ENCODE measurements at regions not wholly inside any gene's neighbourhood (a gene's known extent, or its start where the extent isn't known, plus 50 kb on each side); places are given as distances from the start of the nearest gene placed in this dataset.

GRCh38 chr10:114711176-114711868 is 53.2 kb upstream of the ABLIM1 start:
- Mint-ChIP-seq H3K4me3 (no peak overlapping the region), H3K36me3 (ENCODE audit: low read depth) (no peaks in the 10 kb centered on the region), H3K27me3 (ENCODE audit: insufficient read depth, low read depth, poor library complexity) (no peaks in the 10 kb centered on the region), H3K9me3 (no peaks in the 10 kb centered on the region), H3K4me1 (peaks cover 32% of the 10 kb centered on the region), H3K27ac (no peak overlapping the region)
- no peaks in the 10 kb centered on the region for H3K27me3 ChIP-seq (ENCODE audit: insufficient read depth)
- H3K9me2 ChIP-seq (ENCODE audit: insufficient read depth) = no peaks in the 10 kb centered on the region
- H3F3A ChIP-seq (replicated peaks; ENCODE audit: low read depth) = no peaks in the 10 kb centered on the region
- DNase-seq (ENCODE audit: low spot score) (no peak), ATAC-seq (peak; percentile 74)
- no peak overlapping the region for H2AFZ ChIP-seq
- TF ChIP-seq CTCF (conservative IDR thresholded peaks at IDR 0.05; ENCODE audit: low read depth in 2 of 2) = peak in 1 of 2 experiments; percentile 44; a peak in 2 of 4 replicates
- no peak for TF ChIP-seq ZNF331 (CRISPR knock-in tag; IDR thresholded peaks at IDR 0.05; ENCODE audit: low read depth)
- H3K4me1 ChIP-seq (ENCODE audit: insufficient read depth) = peaks cover 6% of the 10 kb centered on the region
- no peak overlapping the region for H3K27ac ChIP-seq (ENCODE audit: low read depth)
- no peaks in the 10 kb centered on the region for H3K79me2 ChIP-seq (replicated peaks; ENCODE audit: insufficient read depth)
- no peak overlapping the region for H3K4me3 ChIP-seq
- no peaks in the 10 kb centered on the region for H4K20me1 ChIP-seq (replicated peaks; ENCODE audit: insufficient read depth)
- no peak overlapping the region for H3K4me2 ChIP-seq
- no peaks in the 10 kb centered on the region for H3K36me3 ChIP-seq (ENCODE audit: insufficient read depth)

DNA sequence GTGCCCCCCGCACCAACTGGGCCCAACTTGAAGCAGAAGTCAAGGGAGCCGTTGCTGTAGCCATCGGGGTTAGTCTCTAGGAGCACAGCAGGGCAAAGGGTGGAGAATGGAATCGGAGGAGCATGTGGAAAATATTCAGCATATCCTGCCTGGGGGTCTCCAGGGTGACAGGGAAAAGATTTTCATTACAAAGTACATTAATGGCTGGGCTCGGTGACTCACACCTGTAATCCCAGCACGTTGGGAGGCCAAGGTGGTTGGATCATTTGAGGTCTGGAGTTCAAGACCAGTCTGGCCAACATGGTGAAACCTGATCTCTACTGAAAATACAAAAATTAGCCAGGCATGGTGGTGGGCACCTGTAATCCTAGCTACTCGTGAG is 53.8 kb upstream of the ABLIM1 start:
- no peaks in the 10 kb centered on the region for H3K9me3 Mint-ChIP-seq
- Histone ChIP-seq H2AFZ (no peak overlapping the region), H3K79me2 (replicated peaks; ENCODE audit: insufficient read depth) (no peaks in the 10 kb centered on the region), H3K9me2 (ENCODE audit: insufficient read depth) (no peaks in the 10 kb centered on the region), H3K27me3 (ENCODE audit: insufficient read depth) (no peaks in the 10 kb centered on the region), H3K36me3 (ENCODE audit: insufficient read depth) (no peaks in the 10 kb centered on the region), H3K4me2 (no peak overlapping the region), H3K27ac (ENCODE audit: low read depth) (no peak overlapping the region), H3K4me1 (ENCODE audit: insufficient read depth) (peaks cover 6% of the 10 kb centered on the region), H4K20me1 (replicated peaks; ENCODE audit: insufficient read depth) (no peaks in the 10 kb centered on the region), H3F3A (replicated peaks; ENCODE audit: low read depth) (no peaks in the 10 kb centered on the region), H3K4me3 (no peak overlapping the region)
- no peak for ATAC-seq
- H3K36me3 Mint-ChIP-seq (ENCODE audit: low read depth) = no peaks in the 10 kb centered on the region
- no peak overlapping the region for H3K4me3 Mint-ChIP-seq
- no peak overlapping the region for H3K27ac Mint-ChIP-seq
- DNase-seq (ENCODE audit: low spot score) = no peak
- no peaks in the 10 kb centered on the region for H3K27me3 Mint-ChIP-seq (ENCODE audit: insufficient read depth, low read depth, poor library complexity)
- H3K4me1 Mint-ChIP-seq = peaks cover 32% of the 10 kb centered on the region
- TF ChIP-seq, protein P1, sequence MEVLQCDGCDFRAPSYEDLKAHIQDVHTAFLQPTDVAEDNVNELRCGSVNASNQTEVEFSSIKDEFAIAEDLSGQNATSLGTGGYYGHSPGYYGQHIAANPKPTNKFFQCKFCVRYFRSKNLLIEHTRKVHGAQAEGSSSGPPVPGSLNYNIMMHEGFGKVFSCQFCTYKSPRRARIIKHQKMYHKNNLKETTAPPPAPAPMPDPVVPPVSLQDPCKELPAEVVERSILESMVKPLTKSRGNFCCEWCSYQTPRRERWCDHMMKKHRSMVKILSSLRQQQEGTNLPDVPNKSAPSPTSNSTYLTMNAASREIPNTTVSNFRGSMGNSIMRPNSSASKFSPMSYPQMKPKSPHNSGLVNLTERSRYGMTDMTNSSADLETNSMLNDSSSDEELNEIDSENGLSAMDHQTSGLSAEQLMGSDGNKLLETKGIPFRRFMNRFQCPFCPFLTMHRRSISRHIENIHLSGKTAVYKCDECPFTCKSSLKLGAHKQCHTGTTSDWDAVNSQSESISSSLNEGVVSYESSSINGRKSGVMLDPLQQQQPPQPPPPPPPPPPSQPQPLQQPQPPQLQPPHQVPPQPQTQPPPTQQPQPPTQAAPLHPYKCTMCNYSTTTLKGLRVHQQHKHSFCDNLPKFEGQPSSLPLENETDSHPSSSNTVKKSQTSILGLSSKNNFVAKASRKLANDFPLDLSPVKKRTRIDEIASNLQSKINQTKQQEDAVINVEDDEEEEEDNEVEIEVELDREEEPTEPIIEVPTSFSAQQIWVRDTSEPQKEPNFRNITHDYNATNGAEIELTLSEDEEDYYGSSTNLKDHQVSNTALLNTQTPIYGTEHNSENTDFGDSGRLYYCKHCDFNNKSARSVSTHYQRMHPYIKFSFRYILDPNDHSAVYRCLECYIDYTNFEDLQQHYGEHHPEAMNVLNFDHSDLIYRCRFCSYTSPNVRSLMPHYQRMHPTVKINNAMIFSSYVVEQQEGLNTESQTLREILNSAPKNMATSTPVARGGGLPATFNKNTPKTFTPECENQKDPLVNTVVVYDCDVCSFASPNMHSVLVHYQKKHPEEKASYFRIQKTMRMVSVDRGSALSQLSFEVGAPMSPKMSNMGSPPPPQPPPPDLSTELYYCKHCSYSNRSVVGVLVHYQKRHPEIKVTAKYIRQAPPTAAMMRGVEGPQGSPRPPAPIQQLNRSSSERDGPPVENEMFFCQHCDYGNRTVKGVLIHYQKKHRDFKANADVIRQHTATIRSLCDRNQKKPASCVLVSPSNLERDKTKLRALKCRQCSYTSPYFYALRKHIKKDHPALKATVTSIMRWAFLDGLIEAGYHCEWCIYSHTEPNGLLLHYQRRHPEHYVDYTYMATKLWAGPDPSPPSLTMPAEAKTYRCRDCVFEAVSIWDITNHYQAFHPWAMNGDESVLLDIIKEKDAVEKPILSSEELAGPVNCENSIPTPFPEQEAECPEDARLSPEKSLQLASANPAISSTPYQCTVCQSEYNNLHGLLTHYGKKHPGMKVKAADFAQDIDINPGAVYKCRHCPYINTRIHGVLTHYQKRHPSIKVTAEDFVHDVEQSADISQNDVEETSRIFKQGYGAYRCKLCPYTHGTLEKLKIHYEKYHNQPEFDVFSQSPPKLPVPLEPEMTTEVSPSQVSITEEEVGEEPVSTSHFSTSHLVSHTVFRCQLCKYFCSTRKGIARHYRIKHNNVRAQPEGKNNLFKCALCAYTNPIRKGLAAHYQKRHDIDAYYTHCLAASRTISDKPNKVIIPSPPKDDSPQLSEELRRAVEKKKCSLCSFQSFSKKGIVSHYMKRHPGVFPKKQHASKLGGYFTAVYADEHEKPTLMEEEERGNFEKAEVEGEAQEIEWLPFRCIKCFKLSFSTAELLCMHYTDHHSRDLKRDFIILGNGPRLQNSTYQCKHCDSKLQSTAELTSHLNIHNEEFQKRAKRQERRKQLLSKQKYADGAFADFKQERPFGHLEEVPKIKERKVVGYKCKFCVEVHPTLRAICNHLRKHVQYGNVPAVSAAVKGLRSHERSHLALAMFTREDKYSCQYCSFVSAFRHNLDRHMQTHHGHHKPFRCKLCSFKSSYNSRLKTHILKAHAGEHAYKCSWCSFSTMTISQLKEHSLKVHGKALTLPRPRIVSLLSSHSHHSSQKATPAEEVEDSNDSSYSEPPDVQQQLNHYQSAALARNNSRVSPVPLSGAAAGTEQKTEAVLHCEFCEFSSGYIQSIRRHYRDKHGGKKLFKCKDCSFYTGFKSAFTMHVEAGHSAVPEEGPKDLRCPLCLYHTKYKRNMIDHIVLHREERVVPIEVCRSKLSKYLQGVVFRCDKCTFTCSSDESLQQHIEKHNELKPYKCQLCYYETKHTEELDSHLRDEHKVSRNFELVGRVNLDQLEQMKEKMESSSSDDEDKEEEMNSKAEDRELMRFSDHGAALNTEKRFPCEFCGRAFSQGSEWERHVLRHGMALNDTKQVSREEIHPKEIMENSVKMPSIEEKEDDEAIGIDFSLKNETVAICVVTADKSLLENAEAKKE (CRISPR knock-in tag; IDR thresholded peaks at IDR 0.05) = no peak
- no peak for TF ChIP-seq ZNF331 (CRISPR knock-in tag; IDR thresholded peaks at IDR 0.05; ENCODE audit: low read depth)
- no peak for TF ChIP-seq POLR2AphosphoS5 (IDR thresholded peaks at IDR 0.05; ENCODE audit: low read depth)
- no peak for TF ChIP-seq ZNF114 (CRISPR knock-in tag; IDR thresholded peaks at IDR 0.05)
- no peak for TF ChIP-seq STAT1 (IDR thresholded peaks at IDR 0.05; ENCODE audit: unreplicated experiment)
- TF ChIP-seq CREB1 (CRISPR knock-in tag; IDR thresholded peaks at IDR 0.05; ENCODE audit: low read depth) = no peak
- TF ChIP-seq CTCF (conservative IDR thresholded peaks at IDR 0.05; ENCODE audit: low read depth in 2 of 2) = no peak
- no peak for TF ChIP-seq ETS1 (IDR thresholded peaks at IDR 0.05)
- TF ChIP-seq EZH2 (IDR thresholded peaks at IDR 0.05; ENCODE audit: low read depth, unreplicated experiment) = no peak
- TF ChIP-seq NANOG (IDR thresholded peaks at IDR 0.05; ENCODE audit: borderline replicate concordance) = no peak
